ENCODE measurements at regions not wholly inside any gene's neighbourhood (a gene's known extent, or its start where the extent isn't known, plus 50 kb on each side); places are given as distances from the start of the nearest gene placed in this dataset.
"Not testable (repeated sequence)": the region's sequence is repeated elsewhere in the genome, so short reads cannot be mapped to it uniquely, and the experiment has no call there.

- peaks cover 0 to 8% of the 10 kb centered on the region in 2 donors for H3K9me3 Mint-ChIP-seq
- no peak for DNase-seq
- H3K4me1 Mint-ChIP-seq: no peaks in the 10 kb centered on the region
- H3K36me3 Mint-ChIP-seq: no peaks in the 10 kb centered on the region
- no peaks in the 10 kb centered on the region for H3K27me3 Mint-ChIP-seq
- no peak overlapping the region for H3K27ac Mint-ChIP-seq
- ATAC-seq (replicated peaks): no peak
- no peak overlapping the region for H3K4me3 Mint-ChIP-seq
These were observed 615.6 kb upstream of the ADAMTS9 start for GRCh38 chr3:65303431-65303830.

DNA sequence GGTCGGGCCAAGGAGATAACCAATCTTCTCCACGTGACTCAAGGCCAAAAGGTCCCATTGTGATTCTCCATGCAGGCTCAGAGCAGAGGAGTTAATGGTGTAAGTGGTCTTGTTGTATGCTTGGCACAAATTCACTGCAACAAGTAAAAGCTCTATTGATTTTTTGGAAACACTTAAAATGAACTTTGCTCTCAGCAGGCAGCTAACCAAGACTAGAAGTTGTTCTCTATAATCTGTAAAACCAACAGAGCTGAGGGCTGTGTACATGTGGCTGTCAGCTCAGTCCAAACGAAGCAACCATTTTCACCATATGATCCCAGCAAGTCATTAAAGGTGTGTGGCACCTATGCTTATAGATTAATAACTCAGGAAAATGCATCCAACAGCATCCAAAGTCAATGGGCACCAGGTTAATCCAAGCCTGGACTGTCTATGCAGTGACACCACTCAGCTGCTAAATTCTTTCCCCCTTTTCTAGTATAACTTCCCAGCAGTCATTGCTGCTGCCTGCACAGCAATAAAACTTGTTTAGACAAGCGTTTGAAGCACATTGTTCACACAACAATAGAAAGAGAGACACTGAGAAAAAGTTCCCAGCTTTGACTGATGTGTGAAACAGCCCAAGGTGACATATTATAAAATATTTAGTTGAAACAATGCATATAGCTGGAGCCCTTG, 603.8 kb upstream of the ADAMTS9 start:
- Mint-ChIP-seq H3K36me3 (no peaks in the 10 kb centered on the region), H3K4me3 (no peak overlapping the region), H3K27ac (no peak overlapping the region), H3K4me1 (no peaks in the 10 kb centered on the region), H3K27me3 (no peaks in the 10 kb centered on the region), H3K9me3 (peaks cover 3% of the 10 kb centered on the region in 2 donors)
- ATAC-seq (replicated peaks) (no peak), DNase-seq (no peak)

- DNase-seq (no peak), ATAC-seq (replicated peaks) (no peak)
- H3K4me1 Mint-ChIP-seq: no peaks in the 10 kb centered on the region
- H3K4me3 Mint-ChIP-seq: no peak overlapping the region
- peaks cover 3% of the 10 kb centered on the region in 2 donors for H3K9me3 Mint-ChIP-seq
- no peaks in the 10 kb centered on the region for H3K27me3 Mint-ChIP-seq
- H3K27ac Mint-ChIP-seq: no peak overlapping the region
- H3K36me3 Mint-ChIP-seq: no peaks in the 10 kb centered on the region
These were observed 601.0 kb upstream of the ADAMTS9 start for GRCh38 chr3:65288776-65289175.

GRCh38 chr3:65285956-65286355, 598.2 kb upstream of the ADAMTS9 start:
- H3K4me3 Mint-ChIP-seq: no peak overlapping the region
- DNase-seq (no peak), ATAC-seq (replicated peaks) (no peak)
- no peaks in the 10 kb centered on the region for H3K27me3 Mint-ChIP-seq
- peaks cover 5 to 6% of the 10 kb centered on the region in 2 donors for H3K9me3 Mint-ChIP-seq
- H3K27ac Mint-ChIP-seq: no peak overlapping the region
- no peaks in the 10 kb centered on the region for H3K4me1 Mint-ChIP-seq
- no peaks in the 10 kb centered on the region for H3K36me3 Mint-ChIP-seq

DNA sequence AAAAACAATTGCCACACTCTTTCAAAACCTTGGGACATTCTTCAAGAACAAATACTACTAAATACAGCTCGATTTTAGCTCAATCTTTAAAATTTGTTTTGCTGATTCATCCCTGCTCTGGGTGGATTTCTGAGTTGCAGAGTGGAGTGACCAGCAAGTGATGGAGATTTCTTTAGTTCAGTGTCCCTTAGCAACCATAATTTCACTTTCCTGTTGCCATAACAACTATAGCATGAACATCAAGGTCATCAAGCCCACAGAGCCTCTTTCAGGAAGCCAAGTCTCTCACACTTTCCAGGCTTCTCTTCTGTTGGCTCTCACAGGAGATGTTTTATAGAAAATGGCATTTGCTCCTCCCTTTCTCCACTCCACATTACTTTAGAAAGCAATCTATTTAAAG, 597.2 kb upstream of the ADAMTS9 start:
- Mint-ChIP-seq H3K9me3 (peaks cover 5 to 6% of the 10 kb centered on the region in 2 donors), H3K36me3 (no peaks in the 10 kb centered on the region), H3K4me1 (no peaks in the 10 kb centered on the region), H3K27me3 (no peaks in the 10 kb centered on the region), H3K27ac (no peak overlapping the region), H3K4me3 (no peak overlapping the region)
- ATAC-seq (replicated peaks) (no peak), DNase-seq (no peak)

GRCh38 chr3:65284546-65284945, 596.7 kb upstream of the ADAMTS9 start:
- no peak overlapping the region for H3K4me3 Mint-ChIP-seq
- H3K27ac Mint-ChIP-seq: no peak overlapping the region
- DNase-seq (no peak), ATAC-seq (replicated peaks) (no peak)
- no peaks in the 10 kb centered on the region for H3K36me3 Mint-ChIP-seq
- peaks cover 3% of the 10 kb centered on the region in 2 donors for H3K9me3 Mint-ChIP-seq
- no peaks in the 10 kb centered on the region for H3K4me1 Mint-ChIP-seq
- no peaks in the 10 kb centered on the region for H3K27me3 Mint-ChIP-seq

- H3K27me3 Mint-ChIP-seq: no peaks in the 10 kb centered on the region
- ATAC-seq (replicated peaks) (no peak), DNase-seq (no peak)
- peaks cover 7 to 9% of the 10 kb centered on the region in 2 donors for H3K9me3 Mint-ChIP-seq
- H3K36me3 Mint-ChIP-seq: no peaks in the 10 kb centered on the region
- no peak overlapping the region for H3K27ac Mint-ChIP-seq
- H3K4me1 Mint-ChIP-seq: no peaks in the 10 kb centered on the region
- no peak overlapping the region for H3K4me3 Mint-ChIP-seq
These were observed 591.5 kb upstream of the ADAMTS9 start for GRCh38 chr3:65279225-65279782.

GRCh38 chr3:65277798-65278197, 590.0 kb upstream of the ADAMTS9 start:
- Mint-ChIP-seq H3K27ac (no peak overlapping the region), H3K36me3 (no peaks in the 10 kb centered on the region), H3K9me3 (peaks cover 7 to 9% of the 10 kb centered on the region in 2 donors), H3K4me3 (no peak overlapping the region), H3K4me1 (no peaks in the 10 kb centered on the region), H3K27me3 (no peaks in the 10 kb centered on the region)
- ATAC-seq (replicated peaks): no peak
- DNase-seq: no peak

DNA sequence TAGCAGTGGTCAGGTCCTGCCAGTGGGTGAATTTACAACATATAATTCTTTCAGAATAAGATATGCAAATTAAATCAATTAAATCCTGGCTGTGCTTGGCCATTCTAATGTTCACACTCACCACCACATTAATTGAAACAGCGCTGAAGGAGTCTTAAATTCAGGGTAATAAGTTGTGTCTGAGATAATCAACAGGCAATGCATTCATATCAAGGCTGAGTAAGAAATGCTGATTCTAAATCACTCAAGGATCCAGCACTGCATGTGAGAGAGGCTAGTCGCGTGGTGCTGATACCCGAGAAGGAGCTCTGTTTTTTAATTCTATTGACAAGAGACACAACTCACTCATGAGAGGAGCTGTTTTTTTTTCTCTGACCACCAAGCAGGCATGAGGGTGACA, 588.8 kb upstream of the ADAMTS9 start:
- no peaks in the 10 kb centered on the region for H3K36me3 Mint-ChIP-seq
- no peaks in the 10 kb centered on the region for H3K27me3 Mint-ChIP-seq
- no peak for ATAC-seq (replicated peaks)

GRCh38 chr3:65268426-65268825, 580.6 kb upstream of the ADAMTS9 start:
- Mint-ChIP-seq H3K27ac (no peak overlapping the region), H3K27me3 (no peaks in the 10 kb centered on the region), H3K4me1 (no peaks in the 10 kb centered on the region), H3K36me3 (no peaks in the 10 kb centered on the region), H3K9me3 (peaks cover 3 to 6% of the 10 kb centered on the region in 2 donors), H3K4me3 (no peak overlapping the region)
- ATAC-seq (replicated peaks) (no peak), DNase-seq (no peak)

More for the DNA sequence above, 588.8 kb upstream of the ADAMTS9 start:
- Mint-ChIP-seq H3K27ac (no peak overlapping the region), H3K9me3 (peaks cover 4 to 6% of the 10 kb centered on the region in 2 donors), H3K4me1 (no peaks in the 10 kb centered on the region), H3K4me3 (no peak overlapping the region)
- DNase-seq: no peak

GRCh38 chr3:65265942-65266590, 578.3 kb upstream of the ADAMTS9 start:
- H3K9me3 Mint-ChIP-seq: peaks cover 3 to 9% of the 10 kb centered on the region in 2 donors
- ATAC-seq (replicated peaks) (no peak), DNase-seq (no peak)
- H3K27me3 Mint-ChIP-seq: no peaks in the 10 kb centered on the region
- no peaks in the 10 kb centered on the region for H3K36me3 Mint-ChIP-seq
- no peaks in the 10 kb centered on the region for H3K4me1 Mint-ChIP-seq
- no peak overlapping the region for H3K27ac Mint-ChIP-seq
- no peak overlapping the region for H3K4me3 Mint-ChIP-seq

- ATAC-seq (replicated peaks): no peak
- Mint-ChIP-seq H3K27ac (no peak overlapping the region), H3K4me3 (no peak overlapping the region), H3K27me3 (no peaks in the 10 kb centered on the region), H3K36me3 (no peaks in the 10 kb centered on the region), H3K9me3 (peaks cover 4 to 9% of the 10 kb centered on the region in 2 donors), H3K4me1 (no peaks in the 10 kb centered on the region)
- DNase-seq: no peak
These were observed 577.7 kb upstream of the ADAMTS9 start for GRCh38 chr3:65265511-65265910.

GRCh38 chr3:65262548-65262947, 574.7 kb upstream of the ADAMTS9 start:
- DNase-seq (no peak), ATAC-seq (replicated peaks) (no peak)
- Mint-ChIP-seq H3K4me3 (no peak overlapping the region), H3K9me3 (peaks cover 1 to 4% of the 10 kb centered on the region in 2 donors), H3K4me1 (no peaks in the 10 kb centered on the region), H3K27me3 (no peaks in the 10 kb centered on the region), H3K36me3 (no peaks in the 10 kb centered on the region), H3K27ac (no peak overlapping the region)

DNA sequence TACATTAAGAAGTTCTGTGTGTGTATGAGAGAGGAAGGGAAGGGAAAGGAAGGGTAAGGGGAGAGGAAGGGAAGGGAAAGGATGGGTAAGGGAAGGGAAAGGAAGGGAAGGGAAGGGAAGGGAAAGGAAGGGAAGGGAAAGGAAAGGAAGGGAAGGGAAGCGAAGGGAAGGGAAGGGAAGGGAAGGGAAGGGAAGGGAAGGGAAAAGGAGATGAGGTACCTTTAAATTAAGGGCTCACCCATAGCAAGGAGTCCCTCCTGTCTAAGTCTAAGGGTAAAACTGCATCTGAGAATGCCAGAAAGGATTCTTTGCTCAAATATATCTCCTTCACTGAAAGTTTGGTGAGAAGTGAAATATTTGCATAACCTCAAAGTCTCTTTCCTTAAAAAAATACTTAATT, 572.1 kb upstream of the ADAMTS9 start:
- DNase-seq: no peak
- no peaks in the 10 kb centered on the region for H3K4me1 Mint-ChIP-seq
- peaks cover 4 to 8% of the 10 kb centered on the region in 2 donors for H3K9me3 Mint-ChIP-seq
- no peaks in the 10 kb centered on the region for H3K27me3 Mint-ChIP-seq
- ATAC-seq (replicated peaks): no peak
- H3K36me3 Mint-ChIP-seq: no peaks in the 10 kb centered on the region
- H3K27ac Mint-ChIP-seq: no peak overlapping the region
- no peak overlapping the region for H3K4me3 Mint-ChIP-seq

GRCh38 chr3:65252914-65253313, 565.1 kb upstream of the ADAMTS9 start:
- not testable (repeated sequence) for H3K4me1 Mint-ChIP-seq; H3K36me3 Mint-ChIP-seq; H3K27ac Mint-ChIP-seq; H3K27me3 Mint-ChIP-seq; ATAC-seq (replicated peaks); DNase-seq; H3K4me3 Mint-ChIP-seq
- peaks cover 8 to 12% of the 10 kb centered on the region in 2 donors for H3K9me3 Mint-ChIP-seq

Measured in stimulated activated naive B cell treated with anti-CD40 and anti-IgM and Interleukin-4, amounts not matched to agents 10 μg/mL and 1 μg/mL and 100 μg/mL, for 72 hours (primary cell).